Fibroblast of lung (primary cell): ENCODE measurements at regions not wholly inside any gene's neighbourhood (a gene's known extent, or its start where the extent isn't known, plus 50 kb on each side); places are given as distances from the start of the nearest gene placed in this dataset.

Experiments
- DNase-seq, 2 donors: peaks; one replicate each; pipeline versions ENCODE4 v3.0.0 to v3.0.0-alpha.2; 2010; ENCODE audit warnings: low read depth in 2 of 2
- H2AFZ ChIP-seq: 2 replicates; pipeline ENCODE4 v1.5.1; 2012; ENCODE audit warnings: low read length, control low read depth, inconsistent platforms
- H3K27ac ChIP-seq: 2 replicates; pipeline ENCODE4 v1.5.1; 2011; ENCODE audit warnings: low read length, control low read depth; ENCODE audit not compliant: insufficient read depth
- H3K27me3 ChIP-seq: 2 replicates; pipeline ENCODE4 v1.5.1; 2011; ENCODE audit warnings: mild to moderate bottlenecking, low read length; ENCODE audit not compliant: control insufficient read depth, insufficient read depth
- H3K36me3 ChIP-seq: 2 replicates; pipeline ENCODE4 v1.5.1; 2011; ENCODE audit warnings: low read length; ENCODE audit not compliant: control insufficient read depth, insufficient read depth
- H3K4me1 ChIP-seq: 2 replicates; pipeline ENCODE4 v1.5.1; 2011; ENCODE audit warnings: low read length; ENCODE audit not compliant: control insufficient read depth, insufficient read depth; ENCODE audit errors: extremely low read depth
- H3K4me2 ChIP-seq: 2 replicates; pipeline ENCODE4 v1.5.1; 2011; ENCODE audit warnings: low read length, control low read depth; ENCODE audit not compliant: insufficient read depth; ENCODE audit errors: extremely low read depth
- H3K4me3 ChIP-seq, 4 experiments: fragments of 200-600 bp in 1 of 4; sonication (generic) in 1 of 4; replicated peaks in 1 of 4; 2 replicates each; pipeline ENCODE4 v1.5.1; 2011 to 2016; ENCODE audit warnings: low read length in 4 of 4, low read depth in 3 of 4, mild to moderate bottlenecking in 3 of 4, control low read depth in 2 of 4, inconsistent platforms in 1 of 4, mixed read lengths in 1 of 4; ENCODE audit not compliant: insufficient read depth in 1 of 4; ENCODE audit errors: control extremely low read depth in 1 of 4
- H3K79me2 ChIP-seq: 2 replicates; pipeline ENCODE4 v1.5.1; 2012; ENCODE audit warnings: mild to moderate bottlenecking, low read length, inconsistent platforms; ENCODE audit not compliant: control insufficient read depth, insufficient read depth
- H3K9ac ChIP-seq: 2 replicates; pipeline ENCODE4 v1.5.1; 2011; ENCODE audit warnings: mild to moderate bottlenecking, low read length, control low read depth; ENCODE audit not compliant: insufficient read depth
- H3K9me3 ChIP-seq: 2 replicates; pipeline ENCODE4 v1.5.1; 2012; ENCODE audit warnings: low read depth, low read length; ENCODE audit not compliant: control insufficient read depth, insufficient read depth
- H4K20me1 ChIP-seq: 2 replicates; pipeline ENCODE4 v1.5.1; 2011; ENCODE audit warnings: low read length; ENCODE audit not compliant: control insufficient read depth, insufficient read depth; ENCODE audit errors: extremely low read depth
- EZH2 ChIP-seq: IDR thresholded peaks from 2 replicates; pipeline ENCODE4 v1.5.1; 2012; ENCODE audit warnings: low read length, control low read depth, mild to moderate bottlenecking; ENCODE audit errors: missing control alignments
- TF ChIP-seq, protein P1 (sequence below), 2 donors: IDR thresholded peaks in 1 of 2; conservative IDR thresholded peaks in 1 of 2; 1 replicate in 1 of 2; 2 replicates in 1 of 2; pipeline ENCODE4 v1.5.1; 2011 to 2012; ENCODE audit warnings: low read length in 2 of 2, control low read depth in 1 of 2, inconsistent platforms in 1 of 2, low read depth in 1 of 2, mild to moderate bottlenecking in 1 of 2

DNA sequence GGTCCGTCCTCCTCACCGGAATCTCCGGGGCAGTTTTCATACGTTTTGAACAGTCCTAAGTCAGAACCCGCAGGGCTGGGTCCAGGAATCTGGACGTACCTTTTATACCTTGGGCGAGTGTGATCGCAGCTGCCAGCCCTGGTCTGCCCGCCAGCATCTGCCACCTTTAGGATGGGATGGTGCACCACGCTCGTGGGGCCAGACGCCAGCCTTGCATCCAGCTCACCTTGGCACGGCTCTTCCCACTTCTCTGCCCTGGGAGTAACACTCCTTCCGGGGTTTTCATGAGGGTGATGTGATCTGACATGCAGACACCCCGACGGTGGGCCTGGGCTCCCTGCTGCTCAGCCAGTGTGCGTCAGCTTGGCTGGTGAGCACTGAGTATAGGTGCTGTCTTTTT, 66.6 kb upstream of the ZNF469 start:
- Histone ChIP-seq H3K9me3 (no peaks in the 10 kb centered on the region), H3K79me2 (no peaks in the 10 kb centered on the region), H3K9ac (no peak overlapping the region), H3K27me3 (no peaks in the 10 kb centered on the region), H3K4me3 (no peak overlapping the region), H3K4me1 (peaks cover 7% of the 10 kb centered on the region), H2AFZ (no peak overlapping the region), H4K20me1 (no peaks in the 10 kb centered on the region), H3K27ac (no peak overlapping the region), H3K4me2 (no peak overlapping the region), H3K36me3 (no peaks in the 10 kb centered on the region)
- DNase-seq: no peak
- TF ChIP-seq, protein P1, sequence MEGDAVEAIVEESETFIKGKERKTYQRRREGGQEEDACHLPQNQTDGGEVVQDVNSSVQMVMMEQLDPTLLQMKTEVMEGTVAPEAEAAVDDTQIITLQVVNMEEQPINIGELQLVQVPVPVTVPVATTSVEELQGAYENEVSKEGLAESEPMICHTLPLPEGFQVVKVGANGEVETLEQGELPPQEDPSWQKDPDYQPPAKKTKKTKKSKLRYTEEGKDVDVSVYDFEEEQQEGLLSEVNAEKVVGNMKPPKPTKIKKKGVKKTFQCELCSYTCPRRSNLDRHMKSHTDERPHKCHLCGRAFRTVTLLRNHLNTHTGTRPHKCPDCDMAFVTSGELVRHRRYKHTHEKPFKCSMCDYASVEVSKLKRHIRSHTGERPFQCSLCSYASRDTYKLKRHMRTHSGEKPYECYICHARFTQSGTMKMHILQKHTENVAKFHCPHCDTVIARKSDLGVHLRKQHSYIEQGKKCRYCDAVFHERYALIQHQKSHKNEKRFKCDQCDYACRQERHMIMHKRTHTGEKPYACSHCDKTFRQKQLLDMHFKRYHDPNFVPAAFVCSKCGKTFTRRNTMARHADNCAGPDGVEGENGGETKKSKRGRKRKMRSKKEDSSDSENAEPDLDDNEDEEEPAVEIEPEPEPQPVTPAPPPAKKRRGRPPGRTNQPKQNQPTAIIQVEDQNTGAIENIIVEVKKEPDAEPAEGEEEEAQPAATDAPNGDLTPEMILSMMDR (conservative IDR thresholded peaks at IDR 0.05 in 1 of 2, IDR thresholded peaks at IDR 0.05 in 1 of 2; ENCODE audit: low read depth in 1 of 2, low read length in 2 of 2): no peak
- no peak for TF ChIP-seq EZH2

DNA sequence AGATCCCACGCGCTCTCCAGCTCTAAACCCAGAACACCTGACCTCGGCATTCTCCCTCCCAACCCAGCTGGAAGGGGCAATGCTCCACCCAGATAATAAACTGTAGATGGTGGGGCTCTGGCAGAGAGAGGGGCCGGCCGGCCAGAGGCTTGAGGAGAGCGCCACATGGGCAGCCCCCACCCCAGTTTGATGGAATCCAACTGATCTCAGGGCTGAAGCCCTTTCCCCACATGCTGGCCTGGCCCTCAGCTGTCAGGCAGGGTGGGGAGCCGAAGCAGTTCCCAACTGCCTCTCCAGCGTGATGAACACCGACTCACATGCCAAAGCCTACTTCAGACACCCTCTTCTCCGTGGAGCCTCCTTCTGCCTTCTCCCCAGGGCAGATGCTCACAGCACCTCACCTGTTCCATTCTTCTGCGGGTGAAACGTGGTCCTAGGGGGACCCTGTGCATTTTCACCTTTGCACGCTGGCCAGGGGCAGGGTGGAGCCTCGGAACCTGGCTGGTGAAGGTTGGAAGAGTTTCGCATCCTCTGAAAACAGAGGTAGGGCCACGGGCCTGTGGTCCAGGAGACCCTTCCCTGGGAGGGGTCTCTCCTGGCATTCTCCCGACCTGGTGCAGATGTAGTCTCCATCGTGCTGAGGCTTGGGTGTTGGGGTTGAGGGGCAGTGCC, 65.7 kb upstream of the ZNF469 start:
- no peak overlapping the region for H3K27ac ChIP-seq
- H3K27me3 ChIP-seq: no peaks in the 10 kb centered on the region
- no peak overlapping the region for H3K9ac ChIP-seq

DNA sequence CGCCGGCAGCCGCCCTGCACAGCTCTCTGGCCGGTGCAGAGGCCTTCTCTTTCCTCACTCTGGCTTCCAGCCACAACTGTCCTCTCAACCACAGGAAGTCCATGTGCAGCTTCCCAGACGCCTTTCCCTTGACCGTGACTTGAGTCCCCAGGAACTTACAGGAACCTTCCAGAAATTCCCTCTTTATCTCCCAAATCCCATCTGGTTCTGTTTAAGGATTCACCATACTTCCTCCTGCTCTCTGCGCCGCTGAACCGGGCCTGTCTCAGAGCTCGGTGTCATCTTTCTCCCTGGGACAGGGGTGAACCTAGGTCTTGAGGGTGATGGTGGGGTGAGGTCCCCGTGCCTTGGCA, 65.2 kb upstream of the ZNF469 start:
- no peaks in the 10 kb centered on the region for H3K36me3 ChIP-seq
- no peaks in the 10 kb centered on the region for H3K79me2 ChIP-seq
- no peak overlapping the region for H3K4me2 ChIP-seq
- no peak for TF ChIP-seq EZH2
- TF ChIP-seq, protein P1 (conservative IDR thresholded peaks at IDR 0.05 in 1 of 2, IDR thresholded peaks at IDR 0.05 in 1 of 2; ENCODE audit: low read depth in 1 of 2, low read length in 2 of 2): no peak
- DNase-seq: peak; percentile 38 to 68
- peaks cover 7% of the 10 kb centered on the region for H3K4me1 ChIP-seq
- H3K9me3 ChIP-seq: no peaks in the 10 kb centered on the region
- H3K27ac ChIP-seq: no peak overlapping the region
- H2AFZ ChIP-seq: no peak overlapping the region
- no peak overlapping the region for H3K9ac ChIP-seq
- no peak overlapping the region for H3K4me3 ChIP-seq
- H3K27me3 ChIP-seq: no peaks in the 10 kb centered on the region
- no peaks in the 10 kb centered on the region for H4K20me1 ChIP-seq

More for the DNA sequence above, 65.7 kb upstream of the ZNF469 start:
- Histone ChIP-seq H3K36me3 (no peaks in the 10 kb centered on the region), H2AFZ (no peak overlapping the region), H3K79me2 (no peaks in the 10 kb centered on the region), H3K4me2 (no peak overlapping the region), H3K4me1 (peaks cover 7% of the 10 kb centered on the region), H3K4me3 (no peak overlapping the region), H4K20me1 (no peaks in the 10 kb centered on the region), H3K9me3 (no peaks in the 10 kb centered on the region)
- DNase-seq: no peak
- TF ChIP-seq EZH2: no peak
- TF ChIP-seq, protein P1 (conservative IDR thresholded peaks at IDR 0.05 in 1 of 2, IDR thresholded peaks at IDR 0.05 in 1 of 2; ENCODE audit: low read depth in 1 of 2, low read length in 2 of 2): no peak
